ENCODE measurements at regions not wholly inside any gene's neighbourhood (a gene's known extent, or its start where the extent isn't known, plus 50 kb on each side); places are given as distances from the start of the nearest gene placed in this dataset.

DNA sequence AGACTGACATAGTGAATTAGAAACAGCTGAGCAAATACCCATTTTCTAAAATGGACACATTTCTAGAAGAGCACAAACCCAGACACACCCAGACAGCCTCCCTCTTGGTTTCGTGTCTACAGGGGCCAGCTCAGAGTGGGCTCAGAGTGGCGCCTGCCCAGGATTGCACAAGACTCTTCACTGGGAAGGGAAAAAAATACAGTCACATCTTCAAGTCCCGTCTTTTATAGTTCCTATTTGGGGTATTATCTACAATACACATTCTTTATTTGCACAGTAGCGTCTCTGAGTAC, 246.1 kb upstream of the AFDN start:
- Histone ChIP-seq H3K9ac (no peak overlapping the region), H2AFZ (ENCODE audit: low read depth) (no peak overlapping the region), H3K36me3 (ENCODE audit: insufficient read depth) (no peaks in the 10 kb centered on the region), H3K4me3 (IDR thresholded peaks at IDR 0.05; ENCODE audit: insufficient read depth, low read depth, low read length) (no peak overlapping the region), H3K4me2 (no peak overlapping the region), H3K27ac (no peak overlapping the region), H3K79me2 (ENCODE audit: insufficient read depth, low read depth) (no peaks in the 10 kb centered on the region), H3K27me3 (ENCODE audit: insufficient read depth, low read depth) (no peaks in the 10 kb centered on the region), H3K4me1 (ENCODE audit: low read depth, poor library complexity, severe bottlenecking) (no peaks in the 10 kb centered on the region), H4K20me1 (ENCODE audit: insufficient read depth) (no peaks in the 10 kb centered on the region)
- TF ChIP-seq, protein P1, sequence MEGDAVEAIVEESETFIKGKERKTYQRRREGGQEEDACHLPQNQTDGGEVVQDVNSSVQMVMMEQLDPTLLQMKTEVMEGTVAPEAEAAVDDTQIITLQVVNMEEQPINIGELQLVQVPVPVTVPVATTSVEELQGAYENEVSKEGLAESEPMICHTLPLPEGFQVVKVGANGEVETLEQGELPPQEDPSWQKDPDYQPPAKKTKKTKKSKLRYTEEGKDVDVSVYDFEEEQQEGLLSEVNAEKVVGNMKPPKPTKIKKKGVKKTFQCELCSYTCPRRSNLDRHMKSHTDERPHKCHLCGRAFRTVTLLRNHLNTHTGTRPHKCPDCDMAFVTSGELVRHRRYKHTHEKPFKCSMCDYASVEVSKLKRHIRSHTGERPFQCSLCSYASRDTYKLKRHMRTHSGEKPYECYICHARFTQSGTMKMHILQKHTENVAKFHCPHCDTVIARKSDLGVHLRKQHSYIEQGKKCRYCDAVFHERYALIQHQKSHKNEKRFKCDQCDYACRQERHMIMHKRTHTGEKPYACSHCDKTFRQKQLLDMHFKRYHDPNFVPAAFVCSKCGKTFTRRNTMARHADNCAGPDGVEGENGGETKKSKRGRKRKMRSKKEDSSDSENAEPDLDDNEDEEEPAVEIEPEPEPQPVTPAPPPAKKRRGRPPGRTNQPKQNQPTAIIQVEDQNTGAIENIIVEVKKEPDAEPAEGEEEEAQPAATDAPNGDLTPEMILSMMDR (conservative IDR thresholded peaks at IDR 0.05; ENCODE audit: low read depth, low read length), result no peak

DNA sequence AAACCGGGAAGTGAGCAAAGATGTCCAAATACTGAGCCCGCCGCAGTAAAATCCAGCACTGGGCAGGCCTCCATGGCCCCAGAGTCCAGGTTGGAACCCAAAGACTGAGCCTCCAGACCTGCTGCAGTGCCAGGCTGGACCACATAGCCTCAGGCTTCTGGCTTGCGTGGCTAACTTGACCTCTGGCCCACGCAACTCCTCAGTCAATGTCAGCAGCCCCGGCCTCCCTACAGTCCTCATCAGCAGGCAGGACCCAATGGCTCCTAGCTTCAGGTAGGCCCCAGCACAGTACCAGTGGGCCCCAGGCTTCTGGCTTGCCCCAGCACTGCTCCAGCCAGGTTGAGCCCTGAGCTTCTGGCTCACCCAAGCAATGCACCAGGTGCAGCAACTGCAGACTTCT, 245.1 kb upstream of the AFDN start:
- TF ChIP-seq, protein P1 (conservative IDR thresholded peaks at IDR 0.05; ENCODE audit: low read depth, low read length), result no peak
- H3K9ac ChIP-seq, result no peak overlapping the region
- no peak overlapping the region for H3K27ac ChIP-seq
- no peaks in the 10 kb centered on the region for H3K4me1 ChIP-seq (ENCODE audit: low read depth, poor library complexity, severe bottlenecking)
- H3K36me3 ChIP-seq (ENCODE audit: insufficient read depth), result no peaks in the 10 kb centered on the region
- no peak overlapping the region for H3K4me3 ChIP-seq (IDR thresholded peaks at IDR 0.05; ENCODE audit: insufficient read depth, low read depth, low read length)
- no peaks in the 10 kb centered on the region for H3K27me3 ChIP-seq (ENCODE audit: insufficient read depth, low read depth)
- no peak overlapping the region for H2AFZ ChIP-seq (ENCODE audit: low read depth)
- no peaks in the 10 kb centered on the region for H4K20me1 ChIP-seq (ENCODE audit: insufficient read depth)
- H3K4me2 ChIP-seq, result no peak overlapping the region
- H3K79me2 ChIP-seq (ENCODE audit: insufficient read depth, low read depth), result no peaks in the 10 kb centered on the region

DNA sequence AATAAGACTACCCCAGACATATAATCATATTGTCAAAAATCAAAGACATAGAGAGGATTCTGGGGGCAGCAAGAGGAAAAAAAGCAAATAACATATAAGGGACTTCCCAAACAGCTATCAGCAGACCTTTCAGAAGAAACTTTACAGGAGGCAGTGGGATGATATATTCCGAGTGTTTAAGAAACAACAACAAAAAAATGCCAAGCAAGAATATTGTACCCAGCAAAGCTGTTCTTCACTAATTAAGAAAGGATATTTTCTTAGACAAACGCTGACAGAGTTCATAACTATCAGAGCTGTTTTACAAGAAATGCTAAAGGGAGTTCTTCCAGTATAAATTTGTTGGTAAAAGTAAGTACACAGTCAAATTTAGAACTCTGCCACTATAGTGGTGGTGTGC, 243.3 kb upstream of the AFDN start:
- Histone ChIP-seq H3K4me1 (ENCODE audit: low read depth, poor library complexity, severe bottlenecking) (no peaks in the 10 kb centered on the region), H3K79me2 (ENCODE audit: insufficient read depth, low read depth) (no peaks in the 10 kb centered on the region), H3K4me2 (no peak overlapping the region), H3K27me3 (ENCODE audit: insufficient read depth, low read depth) (no peaks in the 10 kb centered on the region), H4K20me1 (ENCODE audit: insufficient read depth) (no peaks in the 10 kb centered on the region), H3K27ac (no peak overlapping the region), H3K9ac (no peak overlapping the region), H3K4me3 (IDR thresholded peaks at IDR 0.05; ENCODE audit: insufficient read depth, low read depth, low read length) (no peak overlapping the region), H3K36me3 (ENCODE audit: insufficient read depth) (no peaks in the 10 kb centered on the region), H2AFZ (ENCODE audit: low read depth) (no peak overlapping the region)
- TF ChIP-seq, protein P1 (conservative IDR thresholded peaks at IDR 0.05; ENCODE audit: low read depth, low read length), result no peak

DNA sequence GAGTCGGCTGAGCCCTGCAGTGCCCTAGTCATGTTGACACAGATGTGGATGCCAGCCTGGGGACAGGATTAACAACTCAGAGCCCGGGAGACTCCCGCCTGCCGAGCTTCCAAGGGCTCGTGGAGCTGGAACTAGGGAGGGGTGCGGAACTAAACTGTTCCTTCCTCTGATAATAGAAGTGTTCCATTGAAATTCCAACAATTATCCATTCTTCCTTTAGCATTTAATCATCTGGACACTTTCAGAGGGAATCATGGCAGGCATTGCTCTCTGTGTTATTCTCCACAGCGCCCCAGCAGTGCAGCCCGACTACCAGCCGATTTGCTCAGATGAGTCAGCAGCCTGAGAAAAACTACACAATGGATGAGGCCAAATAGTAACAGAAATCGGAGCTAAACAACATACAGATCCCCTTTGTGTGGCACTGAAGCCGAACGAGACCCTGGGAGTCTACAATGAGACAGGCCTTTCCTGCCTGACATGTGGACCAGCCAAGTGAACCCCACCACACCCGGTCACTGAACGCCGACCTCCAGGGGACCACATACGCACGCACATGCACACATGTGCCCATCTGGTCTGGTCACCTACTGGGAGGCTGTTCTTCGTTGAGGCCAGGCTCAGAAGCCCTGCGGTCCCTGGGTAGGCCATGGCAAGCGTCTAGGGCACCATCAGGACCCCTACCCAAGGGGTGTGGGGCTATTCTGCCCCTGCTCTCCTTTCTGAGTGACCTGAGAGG, 238.4 kb upstream of the AFDN start:
- Histone ChIP-seq H3K27me3 (ENCODE audit: insufficient read depth, low read depth) (no peaks in the 10 kb centered on the region), H3K4me2 (no peak overlapping the region), H3K4me3 (IDR thresholded peaks at IDR 0.05; ENCODE audit: insufficient read depth, low read depth, low read length) (no peak overlapping the region), H3K4me1 (ENCODE audit: low read depth, poor library complexity, severe bottlenecking) (no peaks in the 10 kb centered on the region), H3K27ac (no peak overlapping the region), H3K79me2 (ENCODE audit: insufficient read depth, low read depth) (no peaks in the 10 kb centered on the region), H2AFZ (ENCODE audit: low read depth) (no peak overlapping the region), H3K9ac (no peak overlapping the region), H4K20me1 (ENCODE audit: insufficient read depth) (no peaks in the 10 kb centered on the region), H3K36me3 (ENCODE audit: insufficient read depth) (no peaks in the 10 kb centered on the region)
- TF ChIP-seq, protein P1 (conservative IDR thresholded peaks at IDR 0.05; ENCODE audit: low read depth, low read length), result no peak

All from KMS-11 (cell line).